Upper lobe of left lung (tissue), 4 donors: ENCODE measurements at regions not wholly inside any gene's neighbourhood (a gene's known extent, or its start where the extent isn't known, plus 50 kb on each side); places are given as distances from the start of the nearest gene placed in this dataset.

Source experiments
- CTCF ChIP-seq, 6 experiments: fragments of 450-650 bp in 4 of 6; fragments of 200-600 bp in 2 of 6; sonication (generic) in 2 of 6; IDR thresholded peaks; one replicate each; pipeline ENCODE4 v1.5.1; 2016 to 2019; ENCODE audit warnings: antibody characterized with exemption in 6 of 6
- EP300 ChIP-seq, 4 donors: sonication (generic); formaldehyde crosslinking; IDR thresholded peaks; one replicate each; pipeline ENCODE4 v1.5.1; 2017; ENCODE audit warnings: antibody characterized with exemption in 4 of 4, control low read depth in 2 of 4
- POLR2A ChIP-seq, 4 donors: fragments of 450-650 bp; IDR thresholded peaks; one replicate each; pipeline ENCODE4 v1.5.1; 2016 to 2017; ENCODE audit warnings: antibody characterized with exemption in 4 of 4, mild to moderate bottlenecking in 2 of 4
- POLR2AphosphoS5 ChIP-seq, 2 donors: sonication (generic); formaldehyde crosslinking; IDR thresholded peaks; one replicate each; pipeline ENCODE4 v1.5.1; 2017; ENCODE audit warnings: antibody characterized with exemption in 2 of 2

- TF ChIP-seq CTCF (IDR thresholded peaks at IDR 0.05) (no peak), POLR2A (IDR thresholded peaks at IDR 0.05) (no peak), POLR2AphosphoS5 (IDR thresholded peaks at IDR 0.05) (no peak), EP300 (IDR thresholded peaks at IDR 0.05) (no peak)
These were observed 123.6 kb downstream of the ACTBL2 start for GRCh38 chr5:57358796-57359592.
